HUES48 (cell line): ENCODE measurements at regions not wholly inside any gene's neighbourhood (a gene's known extent, or its start where the extent isn't known, plus 50 kb on each side); places are given as distances from the start of the nearest gene placed in this dataset.
A peak's percentile ranks its signal among the peaks of the same experiment; 100 is the strongest.
"Not testable (repeated sequence)": the region's sequence is repeated elsewhere in the genome, so short reads cannot be mapped to it uniquely, and the experiment has no call there.

Experiments used
- H3K27ac ChIP-seq: one replicate; pipeline ENCODE4 v1.7.0; 2013; ENCODE audit warnings: low read depth, low read length, inconsistent platforms
- H3K27me3 ChIP-seq: 2 replicates; pipeline ENCODE4 v1.6.1; 2013; ENCODE audit warnings: mild to moderate bottlenecking, low read length; ENCODE audit not compliant: control insufficient read depth, insufficient read depth
- H3K36me3 ChIP-seq: 2 replicates; pipeline ENCODE4 v1.6.1; 2013; ENCODE audit warnings: low read length; ENCODE audit not compliant: control insufficient read depth, insufficient read depth
- H3K4me1 ChIP-seq: 2 replicates; pipeline ENCODE4 v1.6.1; 2013; ENCODE audit warnings: mild to moderate bottlenecking, low read length; ENCODE audit not compliant: control insufficient read depth, insufficient read depth
- H3K4me3 ChIP-seq: 2 replicates; pipeline ENCODE4 v1.5.1; 2013; ENCODE audit warnings: mild to moderate bottlenecking, low read depth, low read length
- H3K9ac ChIP-seq: 2 replicates; pipeline ENCODE4 v1.6.1; 2013; ENCODE audit warnings: mild to moderate bottlenecking, low read depth, low read length, moderate library complexity
- H3K9me3 ChIP-seq: 2 replicates; pipeline ENCODE4 v1.6.1; 2013; ENCODE audit warnings: low read length; ENCODE audit not compliant: control insufficient read depth, insufficient read depth

DNA sequence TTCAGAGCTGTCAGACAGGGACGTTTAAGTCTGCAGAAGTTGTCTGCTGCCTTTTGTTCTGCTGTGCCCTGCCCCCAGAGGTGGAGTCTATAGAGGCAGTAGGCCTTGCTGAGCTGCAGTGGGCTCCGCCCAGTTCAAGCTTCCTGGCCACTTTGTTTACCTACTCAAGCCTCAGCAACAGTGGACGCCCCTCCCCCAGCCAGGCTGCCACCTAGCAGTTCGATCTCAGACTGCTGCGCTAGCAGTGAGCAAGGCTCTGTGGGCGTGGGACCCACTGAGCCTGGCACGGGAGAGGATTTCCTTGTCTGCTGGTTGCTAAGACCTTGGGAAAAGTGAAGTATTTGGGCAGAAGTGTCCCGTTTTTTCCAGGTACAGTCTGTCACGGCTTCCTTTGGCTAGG is 59.6 kb upstream of the SMARCAD1 start:
- not testable (repeated sequence) for H3K9me3 ChIP-seq, H3K27me3 ChIP-seq, H3K36me3 ChIP-seq, H3K4me1 ChIP-seq, H3K27ac ChIP-seq
- H3K9ac ChIP-seq = peak overlapping the region; percentile 23; the same call in 1 of the 2 replicates
- peak overlapping the region; percentile 39; the same call in 1 of the 2 replicates for H3K4me3 ChIP-seq

DNA sequence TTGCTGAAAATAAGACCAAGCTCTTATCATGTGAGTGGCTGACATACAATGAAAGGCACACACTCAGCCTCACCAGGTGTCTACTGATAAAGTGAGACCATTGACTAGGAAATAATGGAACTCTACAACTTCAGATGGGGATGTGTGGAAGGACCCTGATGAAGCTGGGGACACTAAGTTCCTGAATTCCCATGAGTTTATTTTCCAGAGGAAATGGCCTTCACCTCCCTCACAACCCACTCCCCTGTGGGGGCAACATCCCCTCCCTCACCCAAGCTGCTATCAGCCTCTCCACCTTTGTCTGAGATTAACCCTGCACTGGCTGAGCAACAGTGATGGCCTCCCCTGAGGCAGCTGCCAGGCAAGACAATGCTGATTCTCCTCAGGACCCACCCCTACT is 55.2 kb upstream of the SMARCAD1 start:
- H3K9ac ChIP-seq = no peak overlapping the region
- H3K4me1 ChIP-seq = no peaks in the 10 kb centered on the region; the same call in 1 of the 2 replicates
- no peaks in the 10 kb centered on the region for H3K9me3 ChIP-seq
- no peaks in the 10 kb centered on the region for H3K36me3 ChIP-seq
- peak overlapping the region; percentile 5 for H3K27ac ChIP-seq
- H3K4me3 ChIP-seq = no peak overlapping the region
- no peaks in the 10 kb centered on the region for H3K27me3 ChIP-seq

DNA sequence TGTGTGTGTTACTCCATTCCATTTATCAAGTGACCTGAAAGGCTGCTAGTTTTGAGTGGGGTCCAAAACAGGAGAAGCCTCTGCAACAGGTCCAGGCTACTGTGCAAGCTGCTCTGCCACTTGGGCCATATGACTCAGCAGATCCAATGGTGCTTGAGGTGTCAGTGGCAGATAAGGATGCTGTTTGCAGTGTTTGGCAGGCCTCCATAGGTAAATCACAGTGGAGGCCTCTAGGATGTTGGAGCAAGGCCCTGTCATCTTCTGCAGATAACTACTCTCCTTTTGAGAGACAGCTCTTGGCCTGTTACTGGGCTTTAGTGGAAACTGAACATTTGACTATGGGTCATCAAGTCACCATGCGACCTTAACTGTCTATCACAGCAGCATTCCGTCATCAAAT is 52.3 kb upstream of the SMARCAD1 start:
- not testable (repeated sequence) for H3K4me1 ChIP-seq, H3K9ac ChIP-seq, H3K36me3 ChIP-seq, H3K27me3 ChIP-seq, H3K9me3 ChIP-seq, H3K27ac ChIP-seq, H3K4me3 ChIP-seq

DNA sequence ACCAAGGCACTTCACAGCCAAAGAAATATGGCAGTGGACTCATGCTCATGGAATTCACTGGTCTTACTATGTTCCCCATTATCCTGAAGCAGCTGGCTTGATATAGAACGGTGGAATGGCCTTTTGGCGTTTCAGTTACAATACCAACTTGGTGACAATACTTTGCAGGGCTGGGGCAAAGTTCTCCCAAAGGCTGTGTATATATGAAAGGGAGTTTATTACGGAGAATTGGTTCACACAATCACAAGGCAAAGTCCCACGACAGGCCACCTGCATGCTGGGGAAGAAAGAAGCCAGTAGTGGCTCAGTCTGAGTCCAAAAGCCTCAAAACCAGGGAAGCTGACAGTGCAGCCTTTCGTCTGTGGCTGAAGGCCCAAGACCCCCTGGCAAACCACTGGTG is 50.8 kb upstream of the SMARCAD1 start:
- H3K4me1 ChIP-seq = no peaks in the 10 kb centered on the region
- no peaks in the 10 kb centered on the region for H3K9me3 ChIP-seq
- no peak overlapping the region for H3K27ac ChIP-seq
- no peak overlapping the region for H3K4me3 ChIP-seq
- no peaks in the 10 kb centered on the region for H3K27me3 ChIP-seq
- no peak overlapping the region for H3K9ac ChIP-seq
- no peaks in the 10 kb centered on the region for H3K36me3 ChIP-seq
